K562 (cell line): ENCODE measurements at regions not wholly inside any gene's neighbourhood (a gene's known extent, or its start where the extent isn't known, plus 50 kb on each side); places are given as distances from the start of the nearest gene placed in this dataset.

Source experiments
- ATAC-seq: fragments of 200-7000 bp; cut with Tn5 transposase; 3 replicates; pipeline ENCODE4 v1.9.1; 2020; ENCODE audit warnings: moderate library complexity
- BruUV-seq: library from RNA; stranded (reverse); fragments of 400-500 nt; replicated peaks from 2 replicates; lab custom pipeline; 2021; lab: Mats Ljungman, UMichigan
- CTCF ChIA-PET: fragments of 300-600 bp; formaldehyde crosslinking; extraction: SDS; loops from one replicate; lab custom pipeline; 2021; ENCODE audit warnings: low intra/inter-chr PET ratio; lab: Yijun Ruan, JAX
- POLR2A ChIA-PET: fragments of 300-600, 350-650 bp; sonication (Branson Sonifier 250); formaldehyde crosslinking; extraction: SDS; loops from one replicate; lab custom pipeline; 2021; ENCODE audit warnings: antibody characterized with exemption, inconsistent platforms; lab: Yijun Ruan, JAX
- DNase-seq, 4 experiments: peaks; one replicate each; pipeline versions ENCODE4 v3.0.0 to v3.0.0-alpha.2; 2011 to 2018; ENCODE audit warnings: low spot score in 3 of 4, mixed read lengths in 3 of 4; ENCODE audit errors: extremely low read depth in 1 of 4
- FAIRE-seq: peaks from 2 replicates; lab custom pipeline; 2011; peaks lifted over from hg19 to GRCh38; lab: Jason Lieb, UNC
- H2AFZ ChIP-seq: 2 replicates; pipeline ENCODE4 v1.6.0; 2011; ENCODE audit warnings: low read depth, low read length, control low read depth, inconsistent platforms
- H3K27ac ChIP-seq: fragments of 200-600 bp; 3 replicates; pipeline ENCODE4 v1.8.0; 2011; ENCODE audit warnings: low read depth, mild to moderate bottlenecking, control low read depth, inconsistent platforms, low read length, moderate library complexity, mixed read lengths; ENCODE audit errors: extremely low read depth
- H3K27me3 ChIP-seq, 2 experiments: fragments of 300-600 bp in 1 of 2; 2 replicates in 1 of 2; 3 replicates in 1 of 2; pipeline versions ENCODE4 v1.6.0 to v1.8.0; 2011; ENCODE audit warnings: inconsistent platforms in 2 of 2, low read length in 2 of 2, mild to moderate bottlenecking in 1 of 2, mixed read lengths in 1 of 2, moderate library complexity in 1 of 2; ENCODE audit not compliant: control insufficient read depth in 2 of 2, insufficient read depth in 2 of 2
- H3K36me3 ChIP-seq: fragments of 300-600 bp; 3 replicates; pipeline ENCODE4 v1.8.0; 2011; ENCODE audit warnings: mild to moderate bottlenecking, low read length, inconsistent platforms; ENCODE audit not compliant: control insufficient read depth, insufficient read depth
- H3K4me1 ChIP-seq, 2 experiments: fragments of 200-600 bp in 1 of 2; replicated peaks in 1 of 2; 2 replicates in 1 of 2; 3 replicates in 1 of 2; pipeline versions ENCODE4 v1.5.1 to v1.8.0; 2011; ENCODE audit warnings: inconsistent platforms in 2 of 2, low read length in 2 of 2, mild to moderate bottlenecking in 1 of 2, mixed read lengths in 1 of 2, moderate library complexity in 1 of 2; ENCODE audit not compliant: control insufficient read depth in 2 of 2, insufficient read depth in 2 of 2
- H3K4me2 ChIP-seq: 2 replicates; pipeline ENCODE4 v1.6.1; 2011; ENCODE audit warnings: low read length, control low read depth, inconsistent platforms, mixed read lengths; ENCODE audit not compliant: insufficient read depth
- H3K4me3 ChIP-seq: fragments of 200-600 bp; sonication (generic), shearing (Covaris generic); 2 replicates; pipeline ENCODE4 v1.5.1; 2016; ENCODE audit warnings: control low read depth, inconsistent platforms
- H3K79me2 ChIP-seq: fragments of 200-600 bp; 3 replicates; pipeline ENCODE4 v1.8.0; 2011; ENCODE audit warnings: low read length, inconsistent platforms; ENCODE audit not compliant: control insufficient read depth, insufficient read depth
- H3K9ac ChIP-seq, 2 experiments: 2 replicates each; pipeline versions ENCODE4 v1.6.0 to v1.6.1; 2011; ENCODE audit warnings: low read depth in 2 of 2, low read length in 2 of 2, control low read depth in 1 of 2, inconsistent platforms in 1 of 2, mild to moderate bottlenecking in 1 of 2, mixed read lengths in 1 of 2; ENCODE audit not compliant: insufficient read depth in 1 of 2
- H3K9me1 ChIP-seq: one replicate; pipeline ENCODE4 v1.6.0; 2011; ENCODE audit warnings: inconsistent platforms, mild to moderate bottlenecking, low read length, moderate library complexity; ENCODE audit not compliant: control insufficient read depth, insufficient read depth
- H3K9me3 ChIP-seq: replicated peaks from 2 replicates; pipeline ENCODE4 v1.5.1; 2011; ENCODE audit warnings: low read depth, low read length, inconsistent platforms; ENCODE audit not compliant: control insufficient read depth, insufficient read depth
- H4K20me1 ChIP-seq: replicated peaks from 2 replicates; pipeline ENCODE4 v1.6.1; 2011; ENCODE audit warnings: low read length, inconsistent platforms, mixed read lengths; ENCODE audit not compliant: control insufficient read depth, insufficient read depth
- ARNT ChIP-seq, 2 experiments: fragments of 450-650 bp; IDR thresholded peaks; 2 replicates each; pipeline ENCODE4 v1.6.1; 2016; ENCODE audit warnings: mild to moderate bottlenecking in 1 of 2
- ATF4 ChIP-seq: fragments of 450-650 bp; formaldehyde crosslinking; IDR thresholded peaks from 2 replicates; pipeline ENCODE4 v1.4.0; 2022; ENCODE audit warnings: mild to moderate bottlenecking, moderate library complexity
- CCAR2 ChIP-seq: fragments of 200-400 bp; formaldehyde crosslinking; IDR thresholded peaks from 2 replicates; pipeline ENCODE4 v1.6.1; 2017; ENCODE audit warnings: mild to moderate bottlenecking, low read depth, low read length
- CHD4 ChIP-seq: fragments of 200-600 bp; sonication (generic); IDR thresholded peaks from 3 replicates; pipeline ENCODE4 v1.6.1; 2012; ENCODE audit warnings: low read depth, mild to moderate bottlenecking, mixed read lengths, low read length, inconsistent platforms; ENCODE audit not compliant: insufficient read depth, insufficient replicate concordance, poor library complexity, severe bottlenecking
- EGR1 ChIP-seq: fragments of 450-650 bp; conservative IDR thresholded peaks from 2 replicates; pipeline ENCODE4 v1.6.1; 2017; ENCODE audit warnings: mild to moderate bottlenecking
- MCM7 ChIP-seq, 2 experiments: fragments of 450-650 bp; IDR thresholded peaks; 2 replicates each; pipeline ENCODE4 v1.6.1; 2016 to 2018
- ZFP1 ChIP-seq: fragments of 450-650 bp; formaldehyde crosslinking; IDR thresholded peaks from 2 replicates; pipeline ENCODE4 v1.4.0; 2020; ENCODE audit warnings: mild to moderate bottlenecking, mixed read lengths
- ZNF518B ChIP-seq: fragments of 250-450 bp; sonication (Bioruptor Pico); IDR thresholded peaks from 2 replicates; pipeline ENCODE4 v1.5.0; 2021; ENCODE audit warnings: mild to moderate bottlenecking, moderate library complexity
- ZNF592 ChIP-seq: fragments of 450-650 bp; IDR thresholded peaks from 2 replicates; pipeline ENCODE4 v1.6.1; 2017; ENCODE audit warnings: antibody characterized with exemption, mild to moderate bottlenecking
- ZNF77 ChIP-seq: fragments of 250-450 bp; sonication (Bioruptor Pico); IDR thresholded peaks from 2 replicates; pipeline ENCODE4 v1.5.0; 2020
- WGBS: fragments of 100-300 bp; shearing (Covaris generic); methylation state at CpG from one replicate; pipeline ENCODE4 v1.1.6; 2016; ENCODE audit warnings: low coverage, mixed read lengths; ENCODE audit not compliant: insufficient coverage; ENCODE audit errors: missing lambda C conversion rate; 5-methylcytosine and 5-hydroxymethylcytosine counted together
- in situ Hi-C: fragments of 300-500 bp; cut with MboI; formaldehyde crosslinking; loops from 4 replicates; pipeline ENCODE4 v1.15.0; 2018; ENCODE audit warnings: inconsistent platforms, mixed read lengths
- intact Hi-C: fragments of 100-400 bp; cut with micrococcal nuclease; formaldehyde crosslinking; loops from 2 replicates; pipeline ENCODE4 v1.14.2; 2022

- TF ChIP-seq ZNF518B (CRISPR knock-in tag) (no peak), ARNT (IDR thresholded peaks at IDR 0.05) (no peak), ZNF77 (CRISPR knock-in tag) (no peak)
- TF ChIP-seq, all 486 proteins: peak for 0
These were observed 329.9 kb upstream of the PROX1 start (continued) for GRCh38 chr1:213657879-213658278.

DNA sequence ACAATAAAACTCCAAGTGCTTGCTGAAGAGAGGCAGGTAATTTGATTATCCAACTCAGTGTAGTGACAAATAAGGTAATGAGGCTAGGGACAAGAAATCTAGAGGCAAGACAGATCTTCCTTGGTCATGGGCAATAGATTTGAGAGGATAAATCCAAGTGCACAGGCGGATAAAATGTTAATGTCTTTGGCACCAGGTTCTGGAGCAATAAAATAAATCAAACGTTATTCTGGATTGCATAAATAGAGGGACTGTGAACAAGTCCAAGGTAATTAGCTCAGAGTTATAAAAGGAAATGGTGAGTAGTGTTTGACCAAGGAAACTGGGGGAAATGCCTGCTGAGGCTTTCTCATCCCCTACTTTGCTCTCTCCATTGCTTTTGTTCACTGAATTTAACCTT lies 329.3 kb upstream of the PROX1 start:
- POLR2A ChIA-PET = no interaction called here
- FAIRE-seq (no peak), ATAC-seq (no peak), DNase-seq (no peak)
- CTCF ChIA-PET = interaction anchor here (1.1 kb wide), 1 partner anchor 414 kb away, joined by 6 read pairs; no protein-coding TSS in a partner anchor
- Histone ChIP-seq H3K79me2 (no peaks in the 10 kb centered on the region), H3K4me3 (no peak overlapping the region), H3K4me2 (no peak overlapping the region), H3K9me1 (no peaks in the 10 kb centered on the region), H3K9ac (no peak overlapping the region), H3K27ac (no peak overlapping the region), H3K4me1 (no peaks in the 10 kb centered on the region), H3K9me3 (no peaks in the 10 kb centered on the region), H3K36me3 (no peaks in the 10 kb centered on the region), H2AFZ (no peak overlapping the region), H3K27me3 (peaks cover 0 to 6% of the 10 kb centered on the region in 2 experiments; a peak in 1 of 5 replicates), H4K20me1 (no peaks in the 10 kb centered on the region)
- intact Hi-C loops = no loop called here
- WGBS = 0% methylated on average over 2 of the region's 2 CpGs
- TF ChIP-seq EGR1 (no peak), ZNF592 (no peak), CCAR2 (no peak), ATF4 (CRISPR knock-in tag) (no peak), MCM7 (IDR thresholded peaks at IDR 0.05) (no peak), CHD4 (no peak), ZFP1 (CRISPR knock-in tag) (no peak)
- in situ Hi-C loops = no loop called here
- no TSS peak for BruUV-seq
